GM21367 (cell line): ENCODE measurements at regions not wholly inside any gene's neighbourhood (a gene's known extent, or its start where the extent isn't known, plus 50 kb on each side); places are given as distances from the start of the nearest gene placed in this dataset.
"Not testable (repeated sequence)": the region's sequence is repeated elsewhere in the genome, so short reads cannot be mapped to it uniquely, and the experiment has no call there.

Experiments
- ATAC-seq: cut with Tn5 transposase; IDR thresholded peaks from one replicate; pipeline ENCODE4 v1.9.1; 2021; ENCODE audit not compliant: unreplicated experiment

- ATAC-seq: no peak
Measured at GRCh38 chr10:11668847-11669610, 57.6 kb upstream of the USP6NL start.

- no peak for ATAC-seq
Measured at GRCh38 chr10:11667756-11668155, 56.3 kb upstream of the USP6NL start.

- ATAC-seq: peak; percentile 71
Measured at GRCh38 chr10:11663763-11664555, 52.5 kb upstream of the USP6NL start.

GRCh38 chr10:11663126-11663515 lies 51.7 kb upstream of the USP6NL start:
- not testable (repeated sequence) for ATAC-seq

- no peak for ATAC-seq
Measured at GRCh38 chr10:11661441-11661840, 50.0 kb upstream of the USP6NL start.
